Right lobe of liver (tissue), 6 donors: ENCODE measurements at regions not wholly inside any gene's neighbourhood (a gene's known extent, or its start where the extent isn't known, plus 50 kb on each side); places are given as distances from the start of the nearest gene placed in this dataset.

ENCODE experiments used
- ATAC-seq, 4 donors: fragments of 200-7000 bp; cut with Tn5 transposase; one replicate each; pipeline ENCODE4 v1.9.1; 2020; ENCODE audit warnings: mild to moderate bottlenecking in 4 of 4, moderate library complexity in 4 of 4
- DNase-seq, 3 donors: peaks; one replicate each; pipeline ENCODE4 v3.0.0-alpha.2; 2020
- H3K27ac ChIP-seq, 3 donors: fragments of 200-600 bp; one replicate each; pipeline ENCODE4 v1.8.0; 2022
- H3K27me3 ChIP-seq, 2 donors: fragments of 200-600 bp; one replicate each; pipeline ENCODE4 v1.8.0; 2022
- H3K36me3 ChIP-seq, 4 donors: fragments of 200-600 bp; sonication (generic) in 1 of 4; one replicate each; pipeline versions ENCODE4 v1.5.1 to v1.8.0; 2017 to 2022; ENCODE audit warnings: control low read depth in 1 of 4
- H3K4me1 ChIP-seq, 4 donors: fragments of 200-600 bp; sonication (generic) in 1 of 4; one replicate each; pipeline versions ENCODE4 v1.5.1 to v1.8.0; 2017 to 2022; ENCODE audit warnings: control low read depth in 1 of 4
- H3K4me3 ChIP-seq, 3 donors: fragments of 200-600 bp; one replicate each; pipeline ENCODE4 v1.8.0; 2022
- H3K9me3 ChIP-seq, 4 donors: fragments of 200-600 bp; sonication (generic) in 1 of 4; one replicate each; pipeline versions ENCODE4 v1.5.1 to v1.8.0; 2017 to 2022; ENCODE audit warnings: control low read depth in 1 of 4
- CTCF ChIP-seq, 4 donors: fragments of 200-600 bp in 3 of 4; fragments of 450-650 bp in 1 of 4; IDR thresholded peaks; one replicate each; pipeline versions ENCODE4 v1.5.1 to v1.8.0; 2016 to 2022; ENCODE audit warnings: antibody characterized with exemption in 4 of 4, mild to moderate bottlenecking in 2 of 4
- POLR2A ChIP-seq: fragments of 450-650 bp; IDR thresholded peaks from one replicate; pipeline ENCODE4 v1.6.1; 2017; ENCODE audit warnings: antibody characterized with exemption, mild to moderate bottlenecking
- WGBS: methylation state at CpG from one replicate; pipeline ENCODE4 v1.1.6; 2018; ENCODE audit warnings: low coverage, low lambda C conversion rate; ENCODE audit not compliant: insufficient coverage; ENCODE audit errors: missing lambda C conversion rate; 5-methylcytosine and 5-hydroxymethylcytosine counted together
- intact Hi-C, 2 donors: fragments of 100-400 bp; cut with DNase I; formaldehyde crosslinking; loops; one replicate each; pipeline versions ENCODE4 v1.11.2 to v1.14.1; 2022
- donor health status: DM: no; HTN: yes; CAD: no.
- donor health status: DM: no; HTN: no; CAD: no.
- donor health status: DM: no; HTN: no; CAD: no.
- donor health status: DM: no; HTN: yes; CAD: no.
- donor health status: DM: no; HTN: yes; CAD: no.

- 21% methylated on average over 1 of the region's 1 CpG for WGBS
These were observed 504.6 kb downstream of the KCTD8 start for GRCh38 chr4:43943998-43944397.

GRCh38 chr4:43959976-43960375, 488.6 kb downstream of the KCTD8 start:
- no peak for TF ChIP-seq CTCF (IDR thresholded peaks at IDR 0.05)
- TF ChIP-seq POLR2A: no peak
- Histone ChIP-seq H3K27me3 (peaks cover 0 to 3% of the 10 kb centered on the region in 2 donors), H3K4me1 (peaks cover 0 to 6% (median 0%) of the 10 kb centered on the region in 4 donors), H3K36me3 (no peaks in the 10 kb centered on the region), H3K9me3 (no peaks in the 10 kb centered on the region), H3K27ac (no peak overlapping the region), H3K4me3 (no peak overlapping the region)
- WGBS: 40% methylated on average over 1 of the region's 1 CpG
- DNase-seq: no peak
- intact Hi-C loops: no loop called here
- ATAC-seq: no peak

More at GRCh38 chr4:43943998-43944397, 504.6 kb downstream of the KCTD8 start:
- Histone ChIP-seq H3K36me3 (no peaks in the 10 kb centered on the region), H3K27me3 (no peaks in the 10 kb centered on the region), H3K4me3 (no peak overlapping the region), H3K9me3 (no peaks in the 10 kb centered on the region), H3K27ac (no peak overlapping the region), H3K4me1 (no peaks in the 10 kb centered on the region)
- DNase-seq (no peak), ATAC-seq (no peak)
- no peak for TF ChIP-seq CTCF (IDR thresholded peaks at IDR 0.05)
- TF ChIP-seq POLR2A: no peak
- intact Hi-C loops: no loop called here

GRCh38 chr4:43968011-43968410, 480.6 kb downstream of the KCTD8 start:
- Histone ChIP-seq H3K27ac (no peak overlapping the region), H3K9me3 (no peaks in the 10 kb centered on the region), H3K4me1 (no peaks in the 10 kb centered on the region), H3K27me3 (no peaks in the 10 kb centered on the region), H3K4me3 (no peak overlapping the region), H3K36me3 (no peaks in the 10 kb centered on the region)
- ATAC-seq: no peak
- intact Hi-C loops: no loop called here
- DNase-seq: no peak
- TF ChIP-seq POLR2A (no peak), CTCF (IDR thresholded peaks at IDR 0.05) (no peak)
- WGBS: 75% methylated on average over 9 of the region's 9 CpGs

- no peak for DNase-seq
- TF ChIP-seq CTCF (IDR thresholded peaks at IDR 0.05) (no peak), POLR2A (no peak)
- H3K27ac ChIP-seq: no peak overlapping the region
- no peak for ATAC-seq
- no peaks in the 10 kb centered on the region for H3K27me3 ChIP-seq
- H3K4me1 ChIP-seq: no peaks in the 10 kb centered on the region
- H3K36me3 ChIP-seq: no peaks in the 10 kb centered on the region
- intact Hi-C loops: no loop called here
- H3K9me3 ChIP-seq: no peaks in the 10 kb centered on the region
- 89% methylated on average over 1 of the region's 1 CpG for WGBS
- no peak overlapping the region for H3K4me3 ChIP-seq
These were observed 465.0 kb downstream of the KCTD8 start for GRCh38 chr4:43983610-43984009.

- Histone ChIP-seq H3K27me3 (no peaks in the 10 kb centered on the region), H3K4me3 (no peak overlapping the region), H3K4me1 (no peaks in the 10 kb centered on the region), H3K9me3 (no peaks in the 10 kb centered on the region), H3K36me3 (no peaks in the 10 kb centered on the region), H3K27ac (no peak overlapping the region)
- ATAC-seq (no peak), DNase-seq (no peak)
- no peak for TF ChIP-seq CTCF (IDR thresholded peaks at IDR 0.05)
- no peak for TF ChIP-seq POLR2A
- 75% methylated on average over 4 of the region's 9 CpGs for WGBS
- intact Hi-C loops: no loop called here
These were observed 461.2 kb downstream of the KCTD8 start for GRCh38 chr4:43987331-43987944.
